GM19043 (cell line): ENCODE measurements at regions not wholly inside any gene's neighbourhood (a gene's known extent, or its start where the extent isn't known, plus 50 kb on each side); places are given as distances from the start of the nearest gene placed in this dataset.
A peak's percentile ranks its signal among the peaks of the same experiment; 100 is the strongest.

Source experiments
- ATAC-seq: cut with Tn5 transposase; IDR thresholded peaks from one replicate; pipeline ENCODE4 v1.9.1; 2021; ENCODE audit warnings: low read depth; ENCODE audit not compliant: unreplicated experiment

GRCh38 chr12:92216092-92216491 is 70.4 kb upstream of the BTG1 start:
- ATAC-seq: no peak

- ATAC-seq: no peak
These were observed 69.7 kb upstream of the BTG1 start for GRCh38 chr12:92215358-92215757.

- no peak for ATAC-seq
These were observed 67.5 kb upstream of the BTG1 start for GRCh38 chr12:92213166-92213565.

- no peak for ATAC-seq
These were observed 64.4 kb upstream of the BTG1 start for GRCh38 chr12:92210071-92210470.

- peak; percentile 70 for ATAC-seq
These were observed 63.0 kb upstream of the BTG1 start for GRCh38 chr12:92208613-92209121.

GRCh38 chr12:92206596-92206995 is 61.0 kb upstream of the BTG1 start:
- ATAC-seq: no peak

GRCh38 chr12:92206011-92206410 is 60.4 kb upstream of the BTG1 start:
- ATAC-seq: no peak

- no peak for ATAC-seq
These were observed 54.4 kb upstream of the BTG1 start for GRCh38 chr12:92199819-92200576.

- no peak for ATAC-seq
These were observed 52.2 kb upstream of the BTG1 start for GRCh38 chr12:92197815-92198214.

- no peak for ATAC-seq
These were observed 50.7 kb upstream of the BTG1 start for GRCh38 chr12:92196368-92196767.
